GM19238 (cell line): ENCODE measurements at regions not wholly inside any gene's neighbourhood (a gene's known extent, or its start where the extent isn't known, plus 50 kb on each side); places are given as distances from the start of the nearest gene placed in this dataset.

Experiments
- DNase-seq: peaks from one replicate; pipeline ENCODE4 v3.0.0; 2011; ENCODE audit warnings: low spot score; ENCODE audit not compliant: insufficient read length

DNA sequence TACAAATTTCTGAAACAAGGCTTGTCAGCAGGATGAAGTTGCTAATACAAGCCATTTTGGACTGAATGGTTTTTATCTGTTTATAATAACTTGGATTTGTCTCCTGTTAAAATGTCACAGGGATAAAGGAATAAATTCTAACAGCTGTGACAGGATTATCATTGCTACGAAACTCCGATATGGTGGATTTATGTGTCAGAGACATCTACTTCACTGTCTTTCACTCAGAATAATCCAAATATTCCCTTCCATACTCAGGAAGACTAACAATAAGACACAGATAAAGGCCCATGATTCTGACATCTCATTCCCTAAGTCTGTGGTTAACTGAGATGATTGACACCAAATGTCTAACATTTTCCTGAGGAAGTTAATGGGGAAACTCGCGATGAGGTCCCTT lies 529.8 kb upstream of the GOT2 start:
- no peak for DNase-seq

DNA sequence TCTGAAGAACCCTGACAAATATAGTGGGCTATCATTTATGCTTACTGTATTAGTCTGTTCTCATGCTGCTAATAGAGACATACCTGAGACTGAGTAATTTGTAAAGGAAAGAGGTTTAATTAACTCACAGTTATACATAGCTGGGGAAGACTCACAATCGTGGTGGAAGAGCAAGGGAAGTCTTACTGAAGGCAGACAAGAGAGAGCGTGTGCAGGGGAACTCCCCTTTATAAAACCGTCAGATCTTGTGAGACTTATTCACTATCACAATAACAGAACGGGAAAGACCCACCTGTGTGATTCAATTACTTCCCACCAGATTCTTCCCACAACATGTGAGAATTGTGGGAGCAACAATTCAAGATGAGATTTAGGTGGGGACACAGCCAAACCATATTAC lies 526.8 kb upstream of the GOT2 start:
- DNase-seq = no peak

DNA sequence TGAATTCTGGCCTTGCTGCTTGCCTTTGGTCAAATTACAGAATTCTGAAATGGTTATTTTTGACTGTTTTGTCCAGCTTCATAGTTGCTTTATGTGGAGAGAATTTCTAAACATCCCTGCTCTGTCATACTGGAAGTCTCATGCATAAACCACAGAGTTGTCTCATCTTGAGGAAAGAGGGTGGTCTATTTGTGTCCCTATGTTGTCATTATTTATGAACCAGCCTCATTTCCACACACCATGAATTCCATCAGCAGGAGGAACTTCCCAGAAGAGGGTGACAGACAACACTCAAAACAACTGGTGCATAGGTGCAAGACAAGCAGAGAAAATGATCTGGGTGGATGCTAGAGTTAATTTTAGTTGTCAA lies 525.8 kb upstream of the GOT2 start:
- DNase-seq = no peak

DNA sequence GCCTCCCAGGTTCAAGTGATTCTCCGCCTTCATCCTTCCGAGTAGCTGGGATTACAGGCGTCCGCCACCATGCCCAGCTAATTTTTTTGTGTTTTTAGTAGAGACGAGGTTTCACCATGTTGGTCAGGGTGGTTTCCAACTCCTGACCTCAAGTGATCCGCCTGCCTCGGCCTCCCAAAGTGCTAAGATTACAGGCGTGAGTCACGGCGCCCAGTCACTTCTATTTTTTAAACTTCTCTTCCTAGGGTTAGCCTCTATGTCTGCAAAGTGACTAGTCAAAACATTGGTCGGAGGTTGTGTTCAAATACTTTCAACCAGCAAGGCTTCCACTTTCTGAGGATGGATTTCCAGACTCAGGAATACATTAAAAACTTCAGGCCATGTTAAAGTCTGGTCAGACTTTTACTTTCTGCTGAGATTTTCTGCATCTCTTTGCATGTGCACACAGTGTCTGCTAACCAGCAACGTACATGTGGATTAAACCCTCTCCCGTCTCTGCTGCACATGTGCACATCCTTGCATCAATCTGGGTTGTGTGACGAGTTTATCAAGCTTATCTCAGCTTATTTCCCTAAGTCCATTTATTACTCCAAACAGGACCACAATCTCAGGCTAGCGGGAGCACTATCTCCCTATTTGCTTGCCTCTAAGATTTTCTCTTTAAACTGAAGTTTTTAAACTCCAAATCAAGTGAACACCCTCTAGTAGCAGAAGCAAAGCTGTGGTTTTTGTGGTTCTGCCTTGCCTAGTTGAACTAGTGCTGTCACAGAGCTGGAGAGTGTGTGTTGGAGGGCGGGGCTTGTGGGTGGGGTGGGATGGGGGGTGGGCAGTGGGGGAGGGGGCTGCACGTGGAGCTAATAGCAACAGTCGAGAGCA lies 525.2 kb upstream of the GOT2 start:
- DNase-seq = no peak

DNA sequence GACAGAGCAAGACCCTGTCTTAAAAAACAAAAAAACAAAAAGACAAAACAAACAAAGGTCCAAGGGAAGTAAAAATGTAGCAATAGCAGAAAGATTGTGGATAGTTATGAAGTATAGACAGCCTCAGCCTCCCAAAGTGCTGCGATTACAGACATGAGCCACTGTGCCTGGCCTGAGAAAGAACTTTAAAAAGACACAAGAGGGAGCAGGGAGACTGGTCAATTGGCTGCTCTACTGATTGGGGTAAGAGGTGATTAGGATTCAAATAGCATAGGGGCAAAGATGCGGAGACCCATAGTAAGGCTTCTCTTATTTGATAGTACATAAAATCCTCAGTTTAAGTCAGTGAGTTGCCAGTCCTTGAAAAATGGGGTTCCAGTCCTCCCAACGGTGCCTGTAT lies 518.2 kb upstream of the GOT2 start:
- DNase-seq = no peak

DNA sequence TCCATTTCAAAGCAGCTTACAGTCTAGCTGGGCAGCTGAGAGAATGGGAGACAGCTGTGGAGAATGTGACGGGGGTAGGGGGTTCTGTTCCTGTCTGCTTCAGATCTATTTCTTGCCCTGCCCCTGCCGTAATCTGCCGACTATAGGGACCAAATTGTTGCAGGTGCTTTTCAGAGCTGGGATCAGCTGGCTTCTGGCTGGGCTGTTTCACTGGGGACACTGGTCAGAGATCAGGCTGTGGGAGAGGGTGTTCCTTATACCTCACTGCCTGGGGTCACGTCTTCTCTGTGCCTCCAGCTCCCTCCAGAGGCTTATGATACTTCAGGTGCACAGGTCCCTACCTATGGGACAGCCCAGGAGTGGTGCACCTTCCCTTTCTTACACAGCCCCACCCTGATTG lies 514.9 kb upstream of the GOT2 start:
- no peak for DNase-seq

DNA sequence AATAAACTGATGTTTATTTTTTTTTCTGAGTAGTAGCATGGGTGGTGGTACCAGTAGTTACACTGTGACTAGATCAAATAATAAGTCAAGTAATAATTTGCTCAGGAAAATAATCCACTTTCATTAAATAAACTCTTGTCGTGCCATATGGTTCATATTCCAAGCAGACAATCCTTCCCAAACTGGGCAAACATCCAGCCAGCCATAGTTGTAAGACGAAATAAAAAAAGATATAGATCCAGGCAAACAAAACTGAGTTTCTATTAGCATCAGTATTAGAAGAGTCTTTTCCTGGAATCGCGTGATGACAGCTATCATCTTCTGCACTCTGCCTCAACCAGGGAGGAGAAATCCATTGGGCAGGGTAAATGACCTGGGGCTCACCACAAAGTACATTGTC lies 508.4 kb upstream of the GOT2 start:
- DNase-seq = no peak

DNA sequence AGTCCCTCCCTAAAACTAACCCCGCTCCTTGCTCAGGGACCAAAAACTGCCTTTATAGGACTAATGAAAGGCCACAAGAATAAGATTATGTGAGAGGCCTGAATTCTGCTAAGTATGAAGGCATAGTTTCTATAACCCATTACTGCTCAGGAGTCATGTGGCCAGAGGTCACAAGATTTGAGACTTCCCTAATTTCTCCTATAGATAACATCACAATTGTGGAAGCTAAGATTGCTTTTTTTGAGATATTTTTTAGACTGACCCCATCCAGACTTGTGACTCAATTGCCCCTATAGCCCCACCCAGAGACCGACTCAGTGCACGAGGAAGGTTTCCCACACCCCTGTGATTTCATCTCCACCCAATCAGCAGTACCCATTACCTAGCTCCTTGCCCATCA lies 504.1 kb upstream of the GOT2 start:
- DNase-seq = no peak

DNA sequence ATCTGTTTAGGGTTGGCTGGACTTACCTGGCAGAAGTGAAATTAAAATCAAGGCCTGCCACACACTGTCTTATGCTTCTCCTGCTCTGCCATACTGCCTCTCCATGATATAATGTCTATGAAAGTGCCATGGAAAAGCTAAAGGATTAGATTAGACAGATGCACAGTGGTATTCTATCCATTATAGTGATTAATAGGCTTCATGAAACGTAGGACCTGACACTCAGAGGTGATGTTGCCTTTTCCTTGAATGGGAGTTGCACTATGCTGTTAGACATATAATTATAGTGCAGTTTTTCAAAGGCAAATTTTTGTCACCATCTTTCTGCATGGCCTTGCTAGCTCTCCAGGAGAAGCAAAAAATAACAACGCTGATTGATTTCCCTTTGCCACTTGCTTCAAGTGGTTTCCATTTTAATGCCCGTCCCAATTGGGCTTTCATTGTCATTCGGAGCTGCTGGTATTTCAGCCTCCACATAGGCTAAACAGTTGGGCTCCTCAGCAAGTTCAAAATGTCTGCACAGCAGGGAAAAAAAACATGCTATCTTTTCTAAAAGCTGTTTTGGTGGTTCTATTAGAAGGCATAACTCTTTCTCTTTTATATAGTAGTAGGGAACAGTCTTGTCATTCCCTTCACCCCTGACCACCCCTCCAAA lies 502.8 kb upstream of the GOT2 start:
- DNase-seq = no peak

DNA sequence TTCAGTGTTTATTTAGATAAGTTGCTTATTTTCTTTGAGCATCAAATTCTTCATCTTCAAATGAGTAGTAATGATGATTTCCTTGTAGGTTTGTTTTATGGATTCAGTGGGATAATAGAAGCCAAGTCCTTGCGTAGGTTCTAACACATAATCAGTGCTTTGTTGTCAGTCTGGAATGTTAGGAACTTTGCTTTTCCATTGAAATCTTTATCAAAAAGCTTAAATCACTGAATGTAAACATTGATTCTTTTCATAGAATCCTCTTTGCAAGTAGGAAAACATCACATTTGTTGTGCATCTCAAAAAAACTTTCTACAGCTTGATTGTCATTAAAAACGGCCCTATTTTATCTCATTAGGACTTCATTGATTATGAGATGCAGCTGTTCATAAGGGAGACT lies 490.3 kb upstream of the GOT2 start:
- no peak for DNase-seq

DNA sequence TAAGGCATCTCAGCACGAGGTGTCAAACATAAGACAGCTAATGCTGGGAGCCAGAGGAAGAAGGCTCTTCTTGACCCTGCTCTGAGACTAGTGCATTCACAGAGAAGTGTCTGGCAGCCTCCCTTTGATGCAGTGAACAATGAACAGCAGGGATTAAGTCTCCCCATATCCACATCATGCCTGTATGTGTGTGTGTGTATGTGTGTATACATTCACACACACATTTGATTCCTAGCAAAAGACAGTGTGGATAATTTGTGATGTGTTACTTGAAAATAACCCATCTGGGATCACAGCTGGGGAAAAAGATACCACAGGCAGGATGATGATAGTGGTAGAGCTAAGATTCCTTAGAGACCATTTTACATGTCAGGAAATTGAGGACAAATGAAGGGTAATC lies 485.9 kb upstream of the GOT2 start:
- no peak for DNase-seq

DNA sequence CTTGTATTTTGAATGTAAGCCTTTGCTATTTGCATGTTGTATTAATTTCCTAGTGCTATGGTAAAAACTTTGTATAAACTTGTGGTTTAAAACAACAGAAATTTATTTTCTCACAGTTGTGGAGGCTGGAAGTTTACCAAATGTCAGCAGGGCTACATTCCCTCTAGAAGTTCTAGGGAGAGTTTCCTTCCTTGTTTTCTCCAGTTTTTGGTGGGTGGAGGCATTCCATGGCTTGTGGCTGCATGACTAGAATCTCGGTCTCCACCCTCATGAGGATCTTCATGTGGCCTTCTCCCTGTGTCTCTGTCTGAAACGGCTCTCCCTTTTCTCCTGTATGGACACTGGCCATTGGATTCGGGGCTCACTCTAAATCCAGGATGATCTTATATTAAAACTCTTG lies 482.2 kb upstream of the GOT2 start:
- no peak for DNase-seq

DNA sequence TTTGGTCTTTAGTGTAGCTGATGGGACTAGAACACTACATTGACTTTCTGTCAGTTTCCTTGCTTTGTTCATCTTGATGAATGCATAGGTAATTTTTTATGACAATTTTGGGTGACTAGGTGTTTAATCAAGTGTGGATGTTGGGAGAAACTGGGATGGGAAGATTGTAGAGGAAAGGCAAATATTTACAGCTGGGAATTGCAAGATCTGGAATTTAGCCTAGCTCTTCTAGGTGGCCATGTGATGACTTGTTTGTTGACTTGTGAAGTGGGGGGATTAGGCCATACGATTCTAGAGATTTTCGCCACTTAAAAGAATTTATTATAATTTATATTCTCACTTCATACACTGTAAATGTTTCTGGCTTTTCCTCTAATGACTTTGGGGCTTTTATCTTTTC lies 480.3 kb upstream of the GOT2 start:
- DNase-seq = no peak

DNA sequence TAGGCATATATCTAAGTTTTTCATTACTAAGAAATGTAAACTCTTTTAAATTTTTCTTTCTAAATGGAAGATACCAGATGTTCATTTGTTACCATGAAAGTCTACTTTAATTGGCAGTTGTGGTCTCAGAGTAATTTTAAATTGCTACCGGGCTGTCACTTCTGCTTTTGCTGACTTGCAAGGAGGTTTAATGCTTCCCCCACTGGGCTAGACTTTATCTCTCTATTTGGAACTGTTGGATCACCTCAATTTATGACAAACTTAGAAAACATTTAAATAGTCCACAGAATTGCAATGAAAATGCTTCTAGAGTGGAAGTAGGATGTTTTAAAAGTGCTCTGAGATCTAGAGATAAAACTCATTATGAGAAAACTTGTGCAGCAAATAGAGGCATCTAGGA lies 479.8 kb upstream of the GOT2 start:
- DNase-seq = no peak

DNA sequence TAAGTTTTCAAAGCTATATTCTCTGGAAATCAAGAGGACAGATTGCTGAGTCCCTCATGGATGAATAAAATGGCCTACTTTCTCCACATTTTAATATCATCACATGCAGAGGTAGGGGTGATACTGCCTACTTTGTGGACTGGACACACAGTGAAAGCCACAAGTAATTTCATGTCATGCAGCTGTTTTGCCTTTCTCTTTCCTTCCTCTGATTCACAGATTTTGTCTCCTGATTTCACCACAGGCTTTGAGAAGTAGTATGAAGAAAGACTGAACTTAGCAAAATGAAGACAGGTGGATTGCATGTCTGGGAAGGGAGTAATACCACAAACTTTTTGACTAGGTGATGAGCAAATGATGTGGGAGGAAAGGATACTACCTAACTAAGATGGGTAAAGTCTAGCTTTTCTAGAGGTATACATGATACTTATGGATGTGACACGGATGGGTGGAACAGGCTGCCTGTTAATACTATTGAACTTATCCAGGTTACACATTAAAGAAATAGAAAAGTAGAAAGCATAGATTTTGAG lies 478.4 kb upstream of the GOT2 start:
- no peak for DNase-seq

DNA sequence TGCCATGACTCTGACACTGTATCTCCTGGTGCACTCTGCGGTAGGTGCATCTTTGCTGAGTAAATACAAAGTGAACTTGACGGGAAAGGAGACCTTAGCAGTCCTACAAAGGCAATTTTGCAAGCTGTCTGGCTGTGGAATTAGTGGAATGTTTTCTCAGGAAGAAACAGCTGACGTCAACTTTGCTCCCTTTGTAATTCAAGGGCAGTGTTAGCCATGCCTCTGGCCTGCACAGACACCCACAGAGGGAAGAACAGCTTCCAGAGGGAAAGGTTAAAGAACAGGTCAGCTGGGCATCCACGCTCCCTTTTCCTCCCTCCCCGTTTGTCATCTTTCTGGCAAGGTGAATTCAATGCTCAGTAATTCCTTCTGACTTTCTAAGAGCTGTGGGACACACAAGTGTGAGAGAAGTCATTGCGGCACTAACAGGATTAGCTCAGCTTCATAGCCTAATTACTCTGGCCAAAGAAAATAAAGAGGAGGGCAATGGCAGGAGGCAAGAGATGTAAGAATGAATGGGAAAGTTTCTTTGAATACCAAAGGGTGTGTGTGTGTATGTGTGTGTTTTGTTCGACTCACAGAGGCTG lies 476.9 kb upstream of the GOT2 start:
- DNase-seq = no peak

DNA sequence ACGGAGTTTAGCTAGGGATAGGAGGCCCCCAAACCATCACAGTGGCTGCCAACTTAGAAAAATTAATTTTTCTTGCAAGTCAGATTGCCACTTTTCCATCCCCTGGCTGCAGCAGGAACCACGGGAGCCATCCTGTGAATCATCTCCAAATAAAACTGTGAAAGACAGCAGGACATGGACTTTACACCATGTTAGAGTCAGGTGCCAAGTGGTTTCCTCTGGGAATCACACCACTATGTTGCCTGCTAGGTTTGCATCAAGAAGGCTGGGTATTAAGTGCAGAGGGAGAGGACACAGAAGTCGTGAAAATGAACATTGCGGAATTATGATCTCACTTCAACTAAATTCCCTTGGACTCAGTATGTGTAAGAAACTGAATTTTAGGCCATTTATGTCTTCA lies 471.3 kb upstream of the GOT2 start:
- DNase-seq = no peak

DNA sequence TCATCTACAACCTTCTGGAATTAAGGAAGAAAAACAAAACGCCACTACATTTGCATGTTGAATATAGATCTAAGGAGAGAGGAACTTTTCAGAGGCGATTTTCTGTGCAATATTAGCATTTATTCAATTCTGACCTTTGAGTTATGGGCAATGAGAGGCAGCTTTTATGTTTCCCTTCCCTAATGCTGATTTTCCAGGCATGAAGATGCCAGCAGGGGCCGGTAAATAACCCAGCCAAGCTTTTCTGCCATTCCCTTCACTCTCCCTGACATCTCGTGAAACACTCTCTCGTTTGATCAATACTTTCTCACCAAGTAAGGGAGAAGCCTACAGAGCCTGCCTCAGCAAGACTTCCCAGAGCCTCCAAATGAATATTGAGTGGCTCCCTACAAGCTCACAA lies 470.5 kb upstream of the GOT2 start:
- no peak for DNase-seq

DNA sequence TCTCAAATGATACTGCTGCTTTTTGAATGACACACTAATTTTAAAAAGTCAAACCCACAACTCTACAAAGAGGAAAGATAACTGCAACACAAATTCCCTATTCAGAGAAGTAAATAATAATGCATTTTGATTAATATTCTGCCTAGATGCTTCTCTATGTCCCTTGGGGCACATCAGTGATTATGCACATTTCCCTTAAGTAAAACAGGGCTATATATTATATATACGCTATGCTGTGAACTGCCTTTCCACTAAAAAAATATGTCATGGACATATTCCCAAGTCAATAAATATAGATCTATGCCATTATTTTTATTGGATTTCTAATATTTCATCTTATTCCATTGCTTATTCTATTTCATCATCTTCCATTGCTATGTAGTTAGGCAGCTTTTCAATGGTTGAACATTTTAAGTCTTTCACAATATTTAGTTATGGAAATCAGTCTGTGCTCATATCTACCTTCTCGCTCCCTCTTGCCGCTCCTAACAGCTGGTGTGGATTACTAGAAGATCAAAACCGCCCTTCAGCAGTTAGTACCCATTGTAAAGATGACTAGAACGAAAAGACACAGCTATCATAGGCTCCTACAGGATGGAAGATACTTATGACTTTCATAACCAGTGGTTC lies 468.2 kb upstream of the GOT2 start:
- DNase-seq = no peak

DNA sequence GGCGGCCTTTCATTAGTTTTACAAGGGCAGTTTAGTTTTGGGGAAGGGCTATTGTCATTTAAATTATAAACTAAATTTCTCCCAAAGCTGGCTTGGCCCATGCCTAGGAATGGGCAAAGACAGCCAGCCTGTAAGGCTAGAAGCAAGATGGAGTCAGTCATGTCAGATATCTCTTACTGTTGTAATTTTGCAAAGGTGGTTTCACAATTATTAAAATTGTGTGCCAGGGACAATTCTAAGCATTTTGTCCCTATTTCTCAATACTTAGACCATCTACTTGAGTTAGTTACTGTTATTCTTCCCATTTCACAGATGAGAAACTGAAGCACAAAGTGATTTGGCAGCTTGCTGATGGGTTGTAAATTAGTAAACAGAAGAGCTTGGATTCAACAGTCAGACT lies 467.7 kb upstream of the GOT2 start:
- DNase-seq = no peak

DNA sequence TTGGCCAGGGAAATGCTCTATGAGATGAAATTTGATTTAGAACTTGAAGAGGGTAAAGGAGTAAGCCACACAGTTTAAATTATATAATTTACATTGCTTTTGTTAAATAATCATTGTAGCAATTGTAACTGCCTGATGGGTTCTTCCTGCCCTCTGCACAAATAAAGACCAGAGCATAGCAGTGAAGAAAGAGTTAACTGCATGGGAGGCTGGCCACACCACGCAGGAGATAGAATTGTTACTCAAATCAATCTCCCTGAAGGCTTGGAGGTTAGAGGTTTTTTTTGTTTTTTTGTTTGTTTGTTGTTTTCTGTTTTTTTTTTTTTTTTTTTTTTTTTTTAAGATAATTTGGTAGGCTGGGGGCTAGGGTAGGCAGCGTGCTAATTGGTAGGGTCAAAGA lies 467.0 kb upstream of the GOT2 start:
- no peak for DNase-seq

DNA sequence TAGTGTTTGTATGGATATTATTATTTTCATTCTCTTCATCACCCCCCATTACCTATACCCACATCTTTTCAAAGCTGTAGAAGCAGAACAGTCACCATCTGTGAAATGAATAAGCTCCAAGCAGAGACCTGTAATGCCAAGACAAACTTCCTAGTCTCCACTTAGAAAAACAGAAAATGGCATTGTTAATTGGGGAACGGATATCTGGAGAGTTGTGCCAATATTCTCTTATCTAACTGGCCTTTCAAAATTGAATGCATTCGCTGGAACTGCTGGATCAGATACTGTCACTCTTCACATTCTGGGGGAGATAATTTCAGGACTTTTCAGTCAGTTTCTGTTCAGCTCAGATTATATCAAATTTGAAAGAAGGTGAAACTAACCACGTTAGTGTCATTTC lies 464.4 kb upstream of the GOT2 start:
- DNase-seq = no peak
